NCI-H1092 (cell line): ENCODE measurements at regions not wholly inside any gene's neighbourhood (a gene's known extent, or its start where the extent isn't known, plus 50 kb on each side); places are given as distances from the start of the nearest gene placed in this dataset.

Experiments
- DNase-seq: peaks from one replicate; lab custom pipeline; 2025; lab: John Stamatoyannopoulos, UW

- no peak for DNase-seq
Measured at GRCh38 chr7:22005151-22005550, 59.5 kb upstream of the CDCA7L start.

GRCh38 chr7:22002726-22003125 lies 57.0 kb upstream of the CDCA7L start:
- DNase-seq, result no peak

DNA sequence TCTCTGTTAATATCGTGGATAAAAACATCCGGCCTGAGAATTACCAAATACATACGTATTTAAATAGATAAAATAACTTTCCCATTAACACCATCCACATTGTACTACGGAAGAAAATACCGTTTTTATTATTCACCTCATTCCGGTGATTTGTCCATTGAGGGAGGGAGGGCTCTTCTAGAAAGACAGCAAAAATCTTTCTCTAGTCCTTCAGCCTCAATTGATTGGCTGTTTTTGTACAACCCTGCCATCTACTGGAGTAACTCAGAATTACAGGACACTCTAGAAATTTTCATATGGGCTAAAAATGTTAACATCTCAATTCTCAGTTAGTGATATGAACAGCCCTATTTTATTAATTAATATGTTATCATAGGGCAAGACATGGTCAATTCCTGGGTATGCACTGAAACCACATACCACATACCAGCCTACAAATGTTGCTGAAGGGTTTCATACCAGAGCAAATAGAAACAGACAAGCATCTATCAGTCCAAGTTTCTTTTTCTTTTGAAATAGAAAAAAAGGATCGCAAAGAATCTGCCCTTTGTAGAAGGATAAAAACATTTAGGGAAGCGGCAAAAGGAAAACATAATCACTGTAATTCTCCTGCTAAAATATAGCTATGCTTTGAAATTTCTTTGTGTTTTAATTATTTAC lies 55.8 kb upstream of the CDCA7L start:
- no peak for DNase-seq

DNA sequence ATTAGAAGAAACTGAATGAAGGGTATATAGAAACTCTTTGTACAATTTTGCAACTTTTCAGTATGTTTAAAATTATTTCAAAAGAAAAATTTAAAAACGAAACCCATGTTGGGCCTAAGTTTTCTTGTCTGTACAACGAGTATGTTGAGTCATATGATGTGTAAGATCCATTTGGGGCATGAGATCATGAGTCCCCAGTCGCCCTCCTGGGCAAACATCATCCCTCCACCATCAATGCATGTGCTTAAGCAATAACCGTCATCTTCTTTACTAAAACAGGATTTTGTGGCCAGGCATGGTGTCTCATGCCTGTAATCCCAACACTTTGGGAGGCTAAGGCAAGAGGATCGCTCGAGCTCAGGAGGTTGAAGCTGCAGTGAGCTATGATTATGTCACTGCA lies 54.2 kb upstream of the CDCA7L start:
- DNase-seq, result no peak

GRCh38 chr7:21996641-21997040 lies 50.9 kb upstream of the CDCA7L start:
- no peak for DNase-seq
